WTC11 (cell line): ENCODE measurements at regions not wholly inside any gene's neighbourhood (a gene's known extent, or its start where the extent isn't known, plus 50 kb on each side); places are given as distances from the start of the nearest gene placed in this dataset.

Experiments used
- ATAC-seq: fragments of 200-7000 bp; cut with Tn5 transposase; 2 replicates; pipeline ENCODE4 v1.10.0; 2021; ENCODE audit warnings: mild to moderate bottlenecking, moderate library complexity
- CTCF ChIA-PET: fragments of 300-600 bp; sonication (Branson Sonifier 250); formaldehyde crosslinking; loops from one replicate; lab custom pipeline; 2021; ENCODE audit warnings: antibody characterized with exemption; lab: Charles Lee
- POLR2A ChIA-PET: fragments of 350-600 bp; sonication (Branson Sonifier 250); formaldehyde crosslinking; loops from one replicate; lab custom pipeline; 2021; ENCODE audit warnings: antibody characterized with exemption; lab: Charles Lee
- DNase-seq: peaks from one replicate; pipeline ENCODE4 v3.0.0; 2021; ENCODE audit warnings: low spot score
- H3K27ac Mint-ChIP-seq: 2 replicates; pipeline ENCODE4 v1.8.0; 2021; ENCODE audit warnings: mixed read lengths
- H3K27me3 Mint-ChIP-seq: 2 replicates; pipeline ENCODE4 v1.8.0; 2021; ENCODE audit warnings: low read depth, mild to moderate bottlenecking, moderate library complexity, mixed read lengths
- H3K36me3 Mint-ChIP-seq: 2 replicates; pipeline ENCODE4 v1.8.0; 2021; ENCODE audit warnings: mixed read lengths
- H3K4me1 Mint-ChIP-seq: 2 replicates; pipeline ENCODE4 v1.8.0; 2022; ENCODE audit warnings: mixed read lengths
- H3K4me3 Mint-ChIP-seq: 2 replicates; pipeline ENCODE4 v1.8.0; 2021; ENCODE audit warnings: mild to moderate bottlenecking, moderate library complexity, mixed read lengths
- H3K9me3 Mint-ChIP-seq: 2 replicates; pipeline ENCODE4 v1.8.0; 2021; ENCODE audit warnings: mixed read lengths
- ATF6 ChIP-seq: sonication (generic); formaldehyde crosslinking; IDR thresholded peaks from 2 replicates; pipeline ENCODE4 v1.8.1; 2023; ENCODE audit warnings: mild to moderate bottlenecking, missing genetic modification reagents
- CBFB ChIP-seq: sonication (generic); formaldehyde crosslinking; IDR thresholded peaks from 2 replicates; pipeline ENCODE4 v1.8.1; 2022; ENCODE audit warnings: mild to moderate bottlenecking, low read depth, missing genetic modification reagents
- E2F1 ChIP-seq: sonication (generic); formaldehyde crosslinking; IDR thresholded peaks from 2 replicates; pipeline ENCODE4 v1.8.0; 2022; ENCODE audit warnings: mild to moderate bottlenecking, missing genetic modification reagents
- E2F4 ChIP-seq: sonication (generic); formaldehyde crosslinking; IDR thresholded peaks from 2 replicates; pipeline ENCODE4 v1.8.1; 2022; ENCODE audit warnings: low read depth, mild to moderate bottlenecking, moderate library complexity, missing genetic modification reagents, borderline replicate concordance
- E2F5 ChIP-seq: sonication (generic); formaldehyde crosslinking; IDR thresholded peaks from 2 replicates; pipeline ENCODE4 v1.8.1; 2022; ENCODE audit warnings: mild to moderate bottlenecking, moderate library complexity, missing genetic modification reagents
- ELF4 ChIP-seq: sonication (generic); formaldehyde crosslinking; IDR thresholded peaks from 2 replicates; pipeline ENCODE4 v1.8.1; 2022; ENCODE audit warnings: low read depth, mild to moderate bottlenecking, moderate library complexity, missing genetic modification reagents
- ERG ChIP-seq: fragments of 250-450 bp; sonication (Bioruptor Pico); IDR thresholded peaks from 2 replicates; pipeline ENCODE4 v1.8.0; 2021; ENCODE audit warnings: mild to moderate bottlenecking
- GTF2I ChIP-seq: fragments of 250-450 bp; sonication (Bioruptor Pico); conservative IDR thresholded peaks from 2 replicates; pipeline ENCODE4 v1.4.0; 2021; ENCODE audit warnings: mild to moderate bottlenecking
- KAT7 ChIP-seq: sonication (generic); formaldehyde crosslinking; IDR thresholded peaks from 2 replicates; pipeline ENCODE4 v1.8.1; 2023; ENCODE audit warnings: missing genetic modification reagents, mild to moderate bottlenecking, borderline replicate concordance
- NFE2L1 ChIP-seq: sonication (generic); formaldehyde crosslinking; IDR thresholded peaks from 2 replicates; pipeline ENCODE4 v1.8.1; 2023; ENCODE audit warnings: missing genetic modification reagents
- NFYB ChIP-seq: sonication (generic); formaldehyde crosslinking; conservative IDR thresholded peaks from 2 replicates; pipeline ENCODE4 v1.8.0; 2022; ENCODE audit warnings: low read depth, missing genetic modification reagents
- NR1H2 ChIP-seq: sonication (generic); formaldehyde crosslinking; IDR thresholded peaks from 2 replicates; pipeline ENCODE4 v1.9.0; 2021; ENCODE audit warnings: mild to moderate bottlenecking, moderate library complexity, missing genetic modification reagents
- NR2C2 ChIP-seq: sonication (generic); formaldehyde crosslinking; IDR thresholded peaks from 2 replicates; pipeline ENCODE4 v1.8.0; 2022; ENCODE audit warnings: mild to moderate bottlenecking, missing genetic modification reagents
- NR3C1 ChIP-seq: sonication (generic); formaldehyde crosslinking; conservative IDR thresholded peaks from 2 replicates; pipeline ENCODE4 v1.8.1; 2023; ENCODE audit warnings: low read depth, mild to moderate bottlenecking, missing genetic modification reagents
- PREB ChIP-seq: sonication (generic); formaldehyde crosslinking; IDR thresholded peaks from 2 replicates; pipeline ENCODE4 v1.8.1; 2022; ENCODE audit warnings: mild to moderate bottlenecking, missing genetic modification reagents, moderate library complexity, borderline replicate concordance
- SP1 ChIP-seq: sonication (generic); formaldehyde crosslinking; conservative IDR thresholded peaks from 2 replicates; pipeline ENCODE4 v1.8.1; 2022; ENCODE audit warnings: missing genetic modification reagents
- USF2 ChIP-seq: sonication (generic); formaldehyde crosslinking; IDR thresholded peaks from 2 replicates; pipeline ENCODE4 v1.8.1; 2023; ENCODE audit warnings: mild to moderate bottlenecking, missing genetic modification reagents, moderate library complexity
- ZNF219 ChIP-seq: sonication (generic); formaldehyde crosslinking; IDR thresholded peaks from 2 replicates; pipeline ENCODE4 v1.8.0; 2023; ENCODE audit warnings: missing genetic modification reagents, mild to moderate bottlenecking, borderline replicate concordance
- ZNF281 ChIP-seq: sonication (generic); formaldehyde crosslinking; IDR thresholded peaks from 2 replicates; pipeline ENCODE4 v1.8.0; 2023; ENCODE audit warnings: mild to moderate bottlenecking, missing genetic modification reagents
- ZNF396 ChIP-seq: fragments of 250-450 bp; sonication (Bioruptor Pico); IDR thresholded peaks from 2 replicates; pipeline ENCODE4 v1.8.0; 2021; ENCODE audit warnings: mild to moderate bottlenecking, moderate library complexity, borderline replicate concordance

- ATAC-seq (no peak), DNase-seq (no peak)
- H3K4me1 Mint-ChIP-seq, result peaks cover 18% of the 10 kb centered on the region
- no peak for TF ChIP-seq USF2 (CRISPR knock-in tag)
- TF ChIP-seq ATF6, result no peak
- TF ChIP-seq NR1H2 (CRISPR knock-in tag), result no peak
- no peak for TF ChIP-seq E2F4 (CRISPR knock-in tag)
- no peak for TF ChIP-seq ZNF219 (CRISPR knock-in tag)
- no peak for TF ChIP-seq SP1 (CRISPR knock-in tag)
- TF ChIP-seq NR2C2 (CRISPR knock-in tag), result no peak
- TF ChIP-seq E2F1 (CRISPR knock-in tag), result no peak
- TF ChIP-seq, all 79 proteins: peak for 0
- POLR2A ChIA-PET, result no interaction called here
- Mint-ChIP-seq H3K27me3 (no peaks in the 10 kb centered on the region), H3K4me3 (no peak overlapping the region), H3K9me3 (peaks cover 7% of the 10 kb centered on the region), H3K27ac (no peak overlapping the region), H3K36me3 (peaks cover 11% of the 10 kb centered on the region)
- CTCF ChIA-PET, result no interaction called here
Observed at GRCh38 chr6:97863697-97864096, 580.7 kb upstream of the MMS22L start.

- TF ChIP-seq ERG (CRISPR knock-in tag) (no peak), GTF2I (no peak)
- no peak for ATAC-seq
- DNase-seq, result no peak
- Mint-ChIP-seq H3K27ac (no peak overlapping the region; the same call in 1 of the 2 replicates), H3K4me1 (peaks cover 23% of the 10 kb centered on the region), H3K9me3 (peaks cover 7% of the 10 kb centered on the region), H3K4me3 (no peak overlapping the region), H3K36me3 (peaks cover 11% of the 10 kb centered on the region), H3K27me3 (no peaks in the 10 kb centered on the region)
- CTCF ChIA-PET, result no interaction called here
- POLR2A ChIA-PET, result no interaction called here
Observed at GRCh38 chr6:97864366-97864765, 581.4 kb upstream of the MMS22L start.

GRCh38 chr6:97864826-97865225, 581.8 kb upstream of the MMS22L start:
- Mint-ChIP-seq H3K27me3 (no peaks in the 10 kb centered on the region), H3K4me3 (no peak overlapping the region), H3K36me3 (peaks cover 11% of the 10 kb centered on the region), H3K27ac (no peak overlapping the region), H3K9me3 (peaks cover 7% of the 10 kb centered on the region), H3K4me1 (peaks cover 26% of the 10 kb centered on the region)
- POLR2A ChIA-PET, result no interaction called here
- CTCF ChIA-PET, result no interaction called here
- no peak for ATAC-seq
- no peak for DNase-seq
- TF ChIP-seq KAT7, result no peak
- TF ChIP-seq NFYB (CRISPR knock-in tag), result no peak
- no peak for TF ChIP-seq NR3C1 (CRISPR knock-in tag)
- TF ChIP-seq ERG (CRISPR knock-in tag), result no peak
- TF ChIP-seq NFE2L1 (CRISPR knock-in tag), result no peak
- no peak for TF ChIP-seq ZNF396 (CRISPR knock-in tag)
- no peak for TF ChIP-seq E2F5
- TF ChIP-seq CBFB (CRISPR knock-in tag), result no peak
- TF ChIP-seq ELF4 (CRISPR knock-in tag), result no peak
- TF ChIP-seq PREB (CRISPR knock-in tag), result no peak
- no peak for TF ChIP-seq ZNF281 (CRISPR knock-in tag)
